Stomach (tissue), 8 donors: ENCODE measurements at regions not wholly inside any gene's neighbourhood (a gene's known extent, or its start where the extent isn't known, plus 50 kb on each side); places are given as distances from the start of the nearest gene placed in this dataset.

Experiments used
- DNase-seq, 2 donors: peaks; one replicate each; pipeline versions ENCODE4 v3.0.0 to v3.0.0-alpha.2; 2013 to 2019
- H3K27ac ChIP-seq, 5 donors: fragments of 200-600 bp in 4 of 5; sonication (generic) in 4 of 5; one replicate each; pipeline ENCODE4 v1.5.1; 2013 to 2019; ENCODE audit warnings: mild to moderate bottlenecking in 1 of 5, moderate library complexity in 1 of 5
- H3K27me3 ChIP-seq, 3 donors: fragments of 200-600 bp; sonication (generic); one replicate each; pipeline ENCODE4 v1.5.1; 2017 to 2019; ENCODE audit warnings: mixed run types in 1 of 3
- H3K36me3 ChIP-seq, 4 donors: fragments of 200-600 bp; sonication (generic); 1 replicate in 3 of 4; 2 replicates in 1 of 4; pipeline ENCODE4 v1.5.1; 2016 to 2019
- H3K4me1 ChIP-seq, 4 donors: fragments of 200-600 bp; sonication (generic); one replicate each; pipeline ENCODE4 v1.5.1; 2016 to 2019
- H3K4me3 ChIP-seq, 4 donors: fragments of 200-600 bp; sonication (generic) in 3 of 4; one replicate each; pipeline ENCODE4 v1.5.1; 2016 to 2019; ENCODE audit warnings: mild to moderate bottlenecking in 1 of 4
- H3K9me3 ChIP-seq, 4 donors: fragments of 200-600 bp; sonication (generic); one replicate each; pipeline ENCODE4 v1.5.1; 2016 to 2019
- EP300 ChIP-seq: sonication (generic); formaldehyde crosslinking; IDR thresholded peaks from one replicate; pipeline ENCODE4 v1.6.1; 2017; ENCODE audit warnings: antibody characterized with exemption
- POLR2A ChIP-seq, 4 donors: fragments of 450-650 bp; IDR thresholded peaks; one replicate each; pipeline ENCODE4 v1.6.1; 2016; ENCODE audit warnings: antibody characterized with exemption in 4 of 4, control low read depth in 2 of 4, mild to moderate bottlenecking in 1 of 4, moderate library complexity in 1 of 4
- POLR2AphosphoS5 ChIP-seq, 3 donors: sonication (generic); formaldehyde crosslinking; IDR thresholded peaks; one replicate each; pipeline ENCODE4 v1.6.1; 2016; ENCODE audit warnings: antibody characterized with exemption in 3 of 3
- WGBS, 5 donors: extraction: QIAGEN DNeasy Blood & Tissue Kit in 3 of 5; methylation state at CpG; one replicate each; pipeline versions ENCODE4 v1.1.5 to v1.1.7; 2013 to 2018; 5-methylcytosine and 5-hydroxymethylcytosine counted together
- intact Hi-C: fragments of 100-400 bp; cut with DNase I; formaldehyde crosslinking; loops from one replicate; pipeline ENCODE4 v1.15.1; 2023; ENCODE audit warnings: low total_unique reads
- TF ChIP-seq, protein P1 (sequence below), 7 experiments: fragments of 450-650 bp in 4 of 7; fragments of 200-600 bp in 3 of 7; sonication (generic) in 3 of 7; IDR thresholded peaks; one replicate each; pipeline ENCODE4 v1.5.1; 2016 to 2019; ENCODE audit warnings: antibody characterized with exemption in 7 of 7, control low read depth in 2 of 7, mild to moderate bottlenecking in 1 of 7
- donor health status: healthy with polysubstance abuse.
- donor health status: Bipolar disorder and iron deficiency.
- donor health status: healthy.

GRCh38 chr13:100881291-100881864 lies 206.8 kb upstream of the TMTC4 start:
- H3K27ac ChIP-seq, result no peak overlapping the region
- H3K4me3 ChIP-seq, result no peak overlapping the region
- H3K9me3 ChIP-seq, result peaks cover 0 to 6% (median 1%) of the 10 kb centered on the region in 4 donors
- no peak for DNase-seq
- H3K36me3 ChIP-seq, result no peaks in the 10 kb centered on the region
- 84 to 89% (median 86%) methylated on average over 7 of the region's 7 CpGs for WGBS, 5 donors
- TF ChIP-seq EP300 (no peak), POLR2A (IDR thresholded peaks at IDR 0.05) (no peak), POLR2AphosphoS5 (IDR thresholded peaks at IDR 0.05) (no peak)
- intact Hi-C loops, result no loop called here
- no peaks in the 10 kb centered on the region for H3K27me3 ChIP-seq
- H3K4me1 ChIP-seq, result no peaks in the 10 kb centered on the region

DNA sequence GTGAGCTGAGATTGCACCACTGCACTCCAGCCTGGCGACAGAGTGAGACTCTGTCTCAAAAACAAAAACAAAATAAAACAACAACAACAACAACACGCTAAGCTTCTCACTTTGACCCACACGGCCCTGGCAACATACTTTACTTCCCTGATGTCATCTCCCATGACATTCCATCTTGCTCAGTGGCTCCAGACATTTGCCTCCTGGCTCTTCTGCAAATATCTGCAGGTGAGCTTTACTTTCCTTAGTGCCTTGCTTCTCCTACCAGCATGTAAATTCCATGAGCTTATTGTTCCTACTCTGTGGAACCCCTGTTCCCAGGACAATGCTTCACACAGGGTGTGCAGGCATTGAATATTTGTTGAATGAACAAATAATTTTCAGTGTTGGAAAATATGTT lies 205.6 kb upstream of the TMTC4 start:
- H3K27me3 ChIP-seq, result no peaks in the 10 kb centered on the region
- no peak overlapping the region for H3K4me3 ChIP-seq
- no peaks in the 10 kb centered on the region for H3K4me1 ChIP-seq
- 53 to 75% (median 63%) methylated on average over 3 of the region's 3 CpGs for WGBS, 5 donors
- intact Hi-C loops, result no loop called here
- no peak for DNase-seq
- no peaks in the 10 kb centered on the region for H3K36me3 ChIP-seq
- no peak for TF ChIP-seq EP300
- TF ChIP-seq, protein P1, sequence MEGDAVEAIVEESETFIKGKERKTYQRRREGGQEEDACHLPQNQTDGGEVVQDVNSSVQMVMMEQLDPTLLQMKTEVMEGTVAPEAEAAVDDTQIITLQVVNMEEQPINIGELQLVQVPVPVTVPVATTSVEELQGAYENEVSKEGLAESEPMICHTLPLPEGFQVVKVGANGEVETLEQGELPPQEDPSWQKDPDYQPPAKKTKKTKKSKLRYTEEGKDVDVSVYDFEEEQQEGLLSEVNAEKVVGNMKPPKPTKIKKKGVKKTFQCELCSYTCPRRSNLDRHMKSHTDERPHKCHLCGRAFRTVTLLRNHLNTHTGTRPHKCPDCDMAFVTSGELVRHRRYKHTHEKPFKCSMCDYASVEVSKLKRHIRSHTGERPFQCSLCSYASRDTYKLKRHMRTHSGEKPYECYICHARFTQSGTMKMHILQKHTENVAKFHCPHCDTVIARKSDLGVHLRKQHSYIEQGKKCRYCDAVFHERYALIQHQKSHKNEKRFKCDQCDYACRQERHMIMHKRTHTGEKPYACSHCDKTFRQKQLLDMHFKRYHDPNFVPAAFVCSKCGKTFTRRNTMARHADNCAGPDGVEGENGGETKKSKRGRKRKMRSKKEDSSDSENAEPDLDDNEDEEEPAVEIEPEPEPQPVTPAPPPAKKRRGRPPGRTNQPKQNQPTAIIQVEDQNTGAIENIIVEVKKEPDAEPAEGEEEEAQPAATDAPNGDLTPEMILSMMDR (IDR thresholded peaks at IDR 0.05), result no peak
- TF ChIP-seq POLR2AphosphoS5 (IDR thresholded peaks at IDR 0.05), result no peak
- TF ChIP-seq POLR2A (IDR thresholded peaks at IDR 0.05), result no peak
- no peak overlapping the region for H3K27ac ChIP-seq
- H3K9me3 ChIP-seq, result peaks cover 0 to 10% (median 3%) of the 10 kb centered on the region in 4 donors

DNA sequence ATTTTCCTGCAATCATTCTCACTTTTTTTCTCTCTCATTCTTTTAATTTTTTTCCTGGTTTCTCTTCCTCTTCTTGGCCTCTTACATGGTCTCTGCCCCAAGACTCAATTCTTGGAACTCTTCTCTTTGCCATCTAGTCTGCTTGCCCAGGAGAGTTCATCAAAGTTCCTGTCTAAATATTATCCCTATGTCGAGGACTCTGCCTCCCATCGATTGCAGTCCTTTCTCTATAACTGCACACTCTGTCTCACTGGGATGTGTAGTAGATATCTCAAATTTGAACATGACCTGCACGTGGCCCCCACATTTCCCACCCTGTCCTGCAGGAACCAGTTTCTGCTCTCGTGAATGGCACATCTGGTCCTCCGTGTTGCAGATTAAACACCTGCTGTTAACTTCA lies 204.7 kb upstream of the TMTC4 start:
- peaks cover 0 to 10% (median 3%) of the 10 kb centered on the region in 4 donors for H3K9me3 ChIP-seq
- no peak overlapping the region for H3K27ac ChIP-seq
- 79 to 84% (median 83%) methylated on average over 5 of the region's 5 CpGs for WGBS, 5 donors
- no peak overlapping the region for H3K4me3 ChIP-seq
- no peaks in the 10 kb centered on the region for H3K36me3 ChIP-seq
- DNase-seq, result no peak
- H3K4me1 ChIP-seq, result no peaks in the 10 kb centered on the region
- no peaks in the 10 kb centered on the region for H3K27me3 ChIP-seq
- intact Hi-C loops, result no loop called here
- TF ChIP-seq POLR2A (IDR thresholded peaks at IDR 0.05), result no peak
- TF ChIP-seq EP300, result no peak
- TF ChIP-seq, protein P1 (IDR thresholded peaks at IDR 0.05), result no peak
- TF ChIP-seq POLR2AphosphoS5 (IDR thresholded peaks at IDR 0.05), result no peak

- Histone ChIP-seq H3K36me3 (no peaks in the 10 kb centered on the region), H3K4me1 (no peaks in the 10 kb centered on the region), H3K4me3 (no peak overlapping the region), H3K9me3 (peaks cover 0 to 10% (median 3%) of the 10 kb centered on the region in 4 donors), H3K27me3 (no peaks in the 10 kb centered on the region), H3K27ac (no peak overlapping the region)
- no peak for DNase-seq
- TF ChIP-seq POLR2AphosphoS5 (IDR thresholded peaks at IDR 0.05) (no peak), EP300 (no peak), POLR2A (IDR thresholded peaks at IDR 0.05) (no peak)
- TF ChIP-seq, protein P1 (IDR thresholded peaks at IDR 0.05), result no peak
- 73 to 94% (median 81%) methylated on average over 2 of the region's 2 CpGs for WGBS, 5 donors
- intact Hi-C loops, result no loop called here
These were observed 201.4 kb upstream of the TMTC4 start for GRCh38 chr13:100876044-100876403.

DNA sequence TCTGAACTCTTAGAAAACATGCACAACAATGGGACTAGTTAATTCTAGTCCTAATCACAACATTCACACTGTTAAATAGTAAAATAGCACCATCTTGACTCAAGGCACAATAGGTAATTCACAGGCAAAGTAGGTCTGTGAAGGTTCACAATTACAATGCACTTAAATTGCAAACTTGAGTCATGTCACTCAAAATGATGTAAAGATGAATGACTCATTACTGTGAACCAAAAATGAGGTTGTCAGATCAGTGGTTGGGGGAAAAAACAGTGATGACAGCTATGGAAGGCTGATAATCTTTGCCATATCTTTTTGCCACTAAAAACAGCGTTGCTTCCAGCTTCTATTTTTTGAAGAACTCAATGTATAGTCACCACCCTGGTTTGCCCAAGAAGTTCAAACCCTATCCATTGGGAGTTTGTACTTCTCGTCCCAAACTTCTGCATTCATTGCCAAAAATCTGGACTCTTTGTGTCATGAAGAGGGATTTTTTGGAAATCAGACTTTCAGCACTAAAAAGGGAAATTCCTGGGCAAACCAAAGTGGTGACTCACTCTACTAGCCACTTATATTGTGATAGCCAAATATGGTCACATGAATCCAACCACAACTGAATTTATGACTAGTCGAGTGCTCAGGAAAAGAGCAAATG lies 200.9 kb upstream of the TMTC4 start:
- intact Hi-C loops, result no loop called here
- no peak overlapping the region for H3K4me3 ChIP-seq
- H3K36me3 ChIP-seq, result no peaks in the 10 kb centered on the region
- no peaks in the 10 kb centered on the region for H3K4me1 ChIP-seq
- peaks cover 0 to 10% (median 3%) of the 10 kb centered on the region in 4 donors for H3K9me3 ChIP-seq
- no peaks in the 10 kb centered on the region for H3K27me3 ChIP-seq
- H3K27ac ChIP-seq, result no peak overlapping the region
- no peak for DNase-seq
- TF ChIP-seq, protein P1 (IDR thresholded peaks at IDR 0.05), result no peak
- TF ChIP-seq EP300, result no peak
- WGBS, 5 donors, result 40 to 58% (median 56%) methylated on average over 3 of the region's 3 CpGs
